ENCODE measurements at regions not wholly inside any gene's neighbourhood (a gene's known extent, or its start where the extent isn't known, plus 50 kb on each side); places are given as distances from the start of the nearest gene placed in this dataset.

- Histone ChIP-seq H2BK120ac (ENCODE audit: low read depth, low read length) (no peak overlapping the region), H2AFZ (ENCODE audit: low read depth, low read length) (no peak overlapping the region), H3K4me2 (ENCODE audit: low read length, poor library complexity, severe bottlenecking) (no peak overlapping the region), H3K27ac (ENCODE audit: low read length, poor library complexity, severe bottlenecking) (no peak overlapping the region), H4K8ac (ENCODE audit: low read length) (no peak overlapping the region), H3K79me1 (replicated peaks; ENCODE audit: low read length, poor library complexity, severe bottlenecking) (no peaks in the 10 kb centered on the region), H3K9me3 (ENCODE audit: control insufficient read depth, low read length) (no peaks in the 10 kb centered on the region), H3K23ac (ENCODE audit: low read length in 2 of 2) (no peak overlapping the region), H3K9ac (ENCODE audit: low read length) (no peak overlapping the region), H3K4me1 (ENCODE audit: control insufficient read depth, insufficient read depth, low read depth, low read length) (no peaks in the 10 kb centered on the region), H3K4ac (ENCODE audit: low read depth in 1 of 2, low read length in 2 of 2) (no peak overlapping the region), H3K36me3 (ENCODE audit: control insufficient read depth in 1 of 2, insufficient read depth in 2 of 2, low read depth in 1 of 2, low read length in 2 of 2) (no peaks in the 10 kb centered on the region), H3K27me3 (ENCODE audit: control insufficient read depth in 1 of 2, insufficient read depth in 1 of 2, low read length in 2 of 2) (no peaks in the 10 kb centered on the region), H2BK15ac (ENCODE audit: low read depth, poor library complexity, severe bottlenecking) (no peak overlapping the region), H2BK5ac (ENCODE audit: low read depth, low read length, poor library complexity, severe bottlenecking) (no peak overlapping the region), H3K14ac (ENCODE audit: low read length in 2 of 2) (no peak overlapping the region), H4K91ac (ENCODE audit: low read length) (no peak overlapping the region), H2BK12ac (ENCODE audit: low read length in 2 of 2) (no peak overlapping the region), H3K18ac (ENCODE audit: low read depth in 1 of 2, low read length in 2 of 2) (no peak overlapping the region), H3K4me3 (ENCODE audit: insufficient read depth in 1 of 2, low read depth in 1 of 2, low read length in 2 of 2) (no peak overlapping the region), H2AK5ac (ENCODE audit: low read length, severe bottlenecking) (no peak overlapping the region)
- no peak for DNase-seq
- WGBS = no CpG with 5 or more reads among the region's 1 CpG
Observed at GRCh38 chr3:65149877-65150276, 462.1 kb upstream of the ADAMTS9 start.

- Histone ChIP-seq H3K4ac (ENCODE audit: low read depth in 1 of 2, low read length in 2 of 2) (no peak overlapping the region), H3K27ac (ENCODE audit: low read length, poor library complexity, severe bottlenecking) (no peak overlapping the region), H3K79me1 (replicated peaks; ENCODE audit: low read length, poor library complexity, severe bottlenecking) (no peaks in the 10 kb centered on the region), H3K4me3 (ENCODE audit: insufficient read depth in 1 of 2, low read depth in 1 of 2, low read length in 2 of 2) (no peak overlapping the region), H2BK5ac (ENCODE audit: low read depth, low read length, poor library complexity, severe bottlenecking) (no peak overlapping the region), H2AFZ (ENCODE audit: low read depth, low read length) (no peak overlapping the region), H3K14ac (ENCODE audit: low read length in 2 of 2) (no peak overlapping the region), H3K18ac (ENCODE audit: low read depth in 1 of 2, low read length in 2 of 2) (no peak overlapping the region), H3K36me3 (ENCODE audit: control insufficient read depth in 1 of 2, insufficient read depth in 2 of 2, low read depth in 1 of 2, low read length in 2 of 2) (no peaks in the 10 kb centered on the region), H3K4me1 (ENCODE audit: control insufficient read depth, insufficient read depth, low read depth, low read length) (no peaks in the 10 kb centered on the region), H3K27me3 (ENCODE audit: control insufficient read depth in 1 of 2, insufficient read depth in 1 of 2, low read length in 2 of 2) (no peaks in the 10 kb centered on the region), H4K91ac (ENCODE audit: low read length) (no peak overlapping the region), H4K8ac (ENCODE audit: low read length) (no peak overlapping the region), H2BK120ac (ENCODE audit: low read depth, low read length) (no peak overlapping the region), H2BK15ac (ENCODE audit: low read depth, poor library complexity, severe bottlenecking) (no peak overlapping the region), H2BK12ac (ENCODE audit: low read length in 2 of 2) (no peak overlapping the region), H3K9me3 (ENCODE audit: control insufficient read depth, low read length) (no peaks in the 10 kb centered on the region), H2AK5ac (ENCODE audit: low read length, severe bottlenecking) (no peak overlapping the region), H3K23ac (ENCODE audit: low read length in 2 of 2) (no peak overlapping the region), H3K9ac (ENCODE audit: low read length) (no peak overlapping the region), H3K4me2 (ENCODE audit: low read length, poor library complexity, severe bottlenecking) (no peak overlapping the region)
- 73% methylated on average over 2 of the region's 2 CpGs for WGBS
- no peak for DNase-seq
Observed at GRCh38 chr3:65148687-65149086, 460.9 kb upstream of the ADAMTS9 start.

- Histone ChIP-seq H2BK5ac (ENCODE audit: low read depth, low read length, poor library complexity, severe bottlenecking) (no peak overlapping the region), H3K14ac (ENCODE audit: low read length in 2 of 2) (no peak overlapping the region), H3K4me1 (ENCODE audit: control insufficient read depth, insufficient read depth, low read depth, low read length) (no peaks in the 10 kb centered on the region), H3K18ac (ENCODE audit: low read depth in 1 of 2, low read length in 2 of 2) (no peak overlapping the region), H2AFZ (ENCODE audit: low read depth, low read length) (no peak overlapping the region), H3K27ac (ENCODE audit: low read length, poor library complexity, severe bottlenecking) (peak overlapping the region; percentile 56), H2AK5ac (ENCODE audit: low read length, severe bottlenecking) (no peak overlapping the region), H3K4me3 (ENCODE audit: insufficient read depth in 1 of 2, low read depth in 1 of 2, low read length in 2 of 2) (no peak overlapping the region), H3K4ac (ENCODE audit: low read depth in 1 of 2, low read length in 2 of 2) (no peak overlapping the region), H2BK15ac (ENCODE audit: low read depth, poor library complexity, severe bottlenecking) (no peak overlapping the region), H3K23ac (ENCODE audit: low read length in 2 of 2) (no peak overlapping the region), H3K9me3 (ENCODE audit: control insufficient read depth, low read length) (no peaks in the 10 kb centered on the region), H3K36me3 (ENCODE audit: control insufficient read depth in 1 of 2, insufficient read depth in 2 of 2, low read depth in 1 of 2, low read length in 2 of 2) (no peaks in the 10 kb centered on the region), H3K9ac (ENCODE audit: low read length) (no peak overlapping the region), H4K8ac (ENCODE audit: low read length) (no peak overlapping the region), H2BK12ac (ENCODE audit: low read length in 2 of 2) (no peak overlapping the region), H3K4me2 (ENCODE audit: low read length, poor library complexity, severe bottlenecking) (no peak overlapping the region), H4K91ac (ENCODE audit: low read length) (no peak overlapping the region), H2BK120ac (ENCODE audit: low read depth, low read length) (no peak overlapping the region), H3K79me1 (replicated peaks; ENCODE audit: low read length, poor library complexity, severe bottlenecking) (no peaks in the 10 kb centered on the region), H3K27me3 (ENCODE audit: control insufficient read depth in 1 of 2, insufficient read depth in 1 of 2, low read length in 2 of 2) (no peaks in the 10 kb centered on the region)
- peak; percentile 11 for DNase-seq
- WGBS = 4% methylated on average over 3 of the region's 3 CpGs
Observed at GRCh38 chr3:65146179-65146578, 458.4 kb upstream of the ADAMTS9 start.

- H3K4me3 ChIP-seq (ENCODE audit: insufficient read depth in 1 of 2, low read depth in 1 of 2, low read length in 2 of 2) = no peak overlapping the region
- H2BK120ac ChIP-seq (ENCODE audit: low read depth, low read length) = no peak overlapping the region
- no peak overlapping the region for H3K4me2 ChIP-seq (ENCODE audit: low read length, poor library complexity, severe bottlenecking)
- H3K27ac ChIP-seq (ENCODE audit: low read length, poor library complexity, severe bottlenecking) = peak overlapping the region; percentile 56
- peak overlapping the region; percentile 52 for H2AK5ac ChIP-seq (ENCODE audit: low read length, severe bottlenecking)
- DNase-seq = no peak
- WGBS = 44% methylated on average over 1 of the region's 1 CpG
- no peak overlapping the region for H4K91ac ChIP-seq (ENCODE audit: low read length)
- no peaks in the 10 kb centered on the region for H3K36me3 ChIP-seq (ENCODE audit: control insufficient read depth in 1 of 2, insufficient read depth in 2 of 2, low read depth in 1 of 2, low read length in 2 of 2)
- H3K79me1 ChIP-seq (replicated peaks; ENCODE audit: low read length, poor library complexity, severe bottlenecking) = no peaks in the 10 kb centered on the region
- no peak overlapping the region for H3K18ac ChIP-seq (ENCODE audit: low read depth in 1 of 2, low read length in 2 of 2)
- no peak overlapping the region for H2BK15ac ChIP-seq (ENCODE audit: low read depth, poor library complexity, severe bottlenecking)
- no peak overlapping the region for H3K14ac ChIP-seq (ENCODE audit: low read length in 2 of 2)
- no peak overlapping the region for H2BK12ac ChIP-seq (ENCODE audit: low read length in 2 of 2)
- no peak overlapping the region for H2AFZ ChIP-seq (ENCODE audit: low read depth, low read length)
- H3K4me1 ChIP-seq (ENCODE audit: control insufficient read depth, insufficient read depth, low read depth, low read length) = no peaks in the 10 kb centered on the region
- no peak overlapping the region for H4K8ac ChIP-seq (ENCODE audit: low read length)
- H3K23ac ChIP-seq (ENCODE audit: low read length in 2 of 2) = no peak overlapping the region
- no peak overlapping the region for H3K9ac ChIP-seq (ENCODE audit: low read length)
- H3K9me3 ChIP-seq (ENCODE audit: control insufficient read depth, low read length) = no peaks in the 10 kb centered on the region
- no peak overlapping the region for H2BK5ac ChIP-seq (ENCODE audit: low read depth, low read length, poor library complexity, severe bottlenecking)
- H3K4ac ChIP-seq (ENCODE audit: low read depth in 1 of 2, low read length in 2 of 2) = no peak overlapping the region
- H3K27me3 ChIP-seq (ENCODE audit: control insufficient read depth in 1 of 2, insufficient read depth in 1 of 2, low read length in 2 of 2) = no peaks in the 10 kb centered on the region
Observed at GRCh38 chr3:65145680-65146079, 457.9 kb upstream of the ADAMTS9 start.
